Loucy (cell line): ENCODE measurements at regions not wholly inside any gene's neighbourhood (a gene's known extent, or its start where the extent isn't known, plus 50 kb on each side); places are given as distances from the start of the nearest gene placed in this dataset.

Experiments
- H2AFZ ChIP-seq: fragments of 200-600 bp; sonication (generic); 2 replicates; pipeline ENCODE4 v1.6.0; 2016; ENCODE audit warnings: antibody characterized with exemption, mild to moderate bottlenecking, low read length, moderate library complexity
- H3F3A ChIP-seq: fragments of 200-600 bp; 2 replicates; pipeline ENCODE4 v1.6.0; 2016; ENCODE audit warnings: antibody characterized with exemption, low read depth, mild to moderate bottlenecking
- H3K27me3 ChIP-seq: fragments of 200-600 bp; sonication (generic); 2 replicates; pipeline ENCODE4 v1.6.1; 2014; ENCODE audit warnings: low read length, mild to moderate bottlenecking; ENCODE audit not compliant: insufficient read depth, poor library complexity, severe bottlenecking
- H3K36me3 ChIP-seq: fragments of 200-600 bp; sonication (generic); 2 replicates; pipeline ENCODE4 v1.6.1; 2016; ENCODE audit warnings: low read length; ENCODE audit not compliant: insufficient read depth
- H3K4me1 ChIP-seq: fragments of 200-600 bp; sonication (generic); 2 replicates; pipeline ENCODE4 v1.5.1; 2014; ENCODE audit warnings: low read length, mild to moderate bottlenecking; ENCODE audit not compliant: insufficient read depth, poor library complexity, severe bottlenecking
- H3K4me2 ChIP-seq: fragments of 200-600 bp; sonication (generic); 2 replicates; pipeline ENCODE4 v1.6.0; 2014; ENCODE audit warnings: antibody characterized with exemption, low read length, low read depth, mild to moderate bottlenecking; ENCODE audit not compliant: poor library complexity, severe bottlenecking
- H3K4me3 ChIP-seq: fragments of 200-600 bp; sonication (generic); 2 replicates; pipeline ENCODE4 v1.5.1; 2014; ENCODE audit warnings: low read length, mild to moderate bottlenecking, mixed read lengths; ENCODE audit not compliant: poor library complexity, severe bottlenecking
- H3K79me2 ChIP-seq: fragments of 200-600 bp; sonication (generic); 2 replicates; pipeline ENCODE4 v1.6.1; 2014; ENCODE audit warnings: low read length; ENCODE audit not compliant: insufficient read depth
- H3K9ac ChIP-seq: fragments of 200-600 bp; sonication (generic); 2 replicates; pipeline ENCODE4 v1.6.0; 2014; ENCODE audit warnings: mild to moderate bottlenecking, low read depth, low read length, moderate library complexity; ENCODE audit not compliant: poor library complexity, severe bottlenecking
- H3K9me2 ChIP-seq: fragments of 200-600 bp; sonication (generic); replicated peaks from 2 replicates; pipeline ENCODE4 v1.6.1; 2016; ENCODE audit warnings: low read depth, low read length, mixed read lengths
- H3K9me3 ChIP-seq: fragments of 200-600 bp; sonication (generic); 2 replicates; pipeline ENCODE4 v1.6.1; 2014; ENCODE audit warnings: mild to moderate bottlenecking, antibody characterized with exemption, low read length, low read depth; ENCODE audit not compliant: insufficient read depth
- H4K20me1 ChIP-seq: fragments of 200-600 bp; sonication (generic); 2 replicates; pipeline ENCODE4 v1.6.0; 2014; ENCODE audit warnings: antibody characterized with exemption, low read length, mild to moderate bottlenecking; ENCODE audit not compliant: insufficient read depth, poor library complexity, severe bottlenecking
- EZH2phosphoT487 ChIP-seq: fragments of 200-600 bp; IDR thresholded peaks from 2 replicates; pipeline ENCODE4 v1.6.1; 2018; ENCODE audit warnings: antibody characterized with exemption, mild to moderate bottlenecking, moderate library complexity, borderline replicate concordance
- TF ChIP-seq, protein P1 (sequence below): fragments of 200-600 bp; sonication (generic); conservative IDR thresholded peaks from 2 replicates; pipeline ENCODE4 v1.5.1; 2014; ENCODE audit warnings: mild to moderate bottlenecking, antibody characterized with exemption, low read length

DNA sequence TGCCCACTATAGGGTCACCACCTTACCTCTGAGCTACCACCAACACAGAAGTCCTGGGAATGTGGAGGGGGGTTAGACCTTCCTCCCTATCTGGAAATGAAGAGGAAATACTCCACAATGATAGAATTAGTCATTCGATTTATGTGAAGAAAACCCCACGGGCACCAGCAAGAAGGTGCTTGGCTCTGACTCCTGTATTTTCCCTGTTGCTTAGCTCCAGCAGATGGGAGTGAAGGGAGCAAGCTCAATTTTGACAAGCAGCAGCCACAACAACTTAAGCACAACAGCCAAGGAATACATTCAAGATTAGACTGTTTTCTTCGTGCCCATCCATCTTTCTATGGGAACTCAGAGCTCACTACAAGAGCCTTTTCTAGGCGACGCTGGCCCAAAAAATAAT, 191.7 kb downstream of the SPTSSA start:
- H3K4me1 ChIP-seq: no peaks in the 10 kb centered on the region
- H3K9ac ChIP-seq: no peak overlapping the region
- TF ChIP-seq EZH2phosphoT487: no peak
- TF ChIP-seq, protein P1, sequence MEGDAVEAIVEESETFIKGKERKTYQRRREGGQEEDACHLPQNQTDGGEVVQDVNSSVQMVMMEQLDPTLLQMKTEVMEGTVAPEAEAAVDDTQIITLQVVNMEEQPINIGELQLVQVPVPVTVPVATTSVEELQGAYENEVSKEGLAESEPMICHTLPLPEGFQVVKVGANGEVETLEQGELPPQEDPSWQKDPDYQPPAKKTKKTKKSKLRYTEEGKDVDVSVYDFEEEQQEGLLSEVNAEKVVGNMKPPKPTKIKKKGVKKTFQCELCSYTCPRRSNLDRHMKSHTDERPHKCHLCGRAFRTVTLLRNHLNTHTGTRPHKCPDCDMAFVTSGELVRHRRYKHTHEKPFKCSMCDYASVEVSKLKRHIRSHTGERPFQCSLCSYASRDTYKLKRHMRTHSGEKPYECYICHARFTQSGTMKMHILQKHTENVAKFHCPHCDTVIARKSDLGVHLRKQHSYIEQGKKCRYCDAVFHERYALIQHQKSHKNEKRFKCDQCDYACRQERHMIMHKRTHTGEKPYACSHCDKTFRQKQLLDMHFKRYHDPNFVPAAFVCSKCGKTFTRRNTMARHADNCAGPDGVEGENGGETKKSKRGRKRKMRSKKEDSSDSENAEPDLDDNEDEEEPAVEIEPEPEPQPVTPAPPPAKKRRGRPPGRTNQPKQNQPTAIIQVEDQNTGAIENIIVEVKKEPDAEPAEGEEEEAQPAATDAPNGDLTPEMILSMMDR: no peak
- no peaks in the 10 kb centered on the region for H3K9me2 ChIP-seq
- H3K4me3 ChIP-seq: no peak overlapping the region
- no peaks in the 10 kb centered on the region for H4K20me1 ChIP-seq
- H3K9me3 ChIP-seq: 0 out of 2 replicates have a peak, but pooled peaks cover 2% of the 10 kb centered on the region
- H3F3A ChIP-seq: no peaks in the 10 kb centered on the region
- no peak overlapping the region for H3K4me2 ChIP-seq
- peaks cover 5% of the 10 kb centered on the region for H3K27me3 ChIP-seq
- H2AFZ ChIP-seq: no peak overlapping the region
- H3K36me3 ChIP-seq: no peaks in the 10 kb centered on the region
- H3K79me2 ChIP-seq: no peaks in the 10 kb centered on the region

GRCh38 chr14:34266344-34266743, 195.7 kb downstream of the SPTSSA start:
- Histone ChIP-seq H3K4me3 (no peak overlapping the region), H3K27me3 (peaks cover 5% of the 10 kb centered on the region), H3K36me3 (no peaks in the 10 kb centered on the region), H3F3A (no peaks in the 10 kb centered on the region), H3K79me2 (no peaks in the 10 kb centered on the region), H3K9me2 (no peaks in the 10 kb centered on the region), H3K4me1 (no peaks in the 10 kb centered on the region), H3K9ac (no peak overlapping the region), H3K4me2 (no peak overlapping the region), H4K20me1 (no peaks in the 10 kb centered on the region), H2AFZ (no peak overlapping the region), H3K9me3 (no peaks in the 10 kb centered on the region)
- TF ChIP-seq, protein P1: no peak
- no peak for TF ChIP-seq EZH2phosphoT487

DNA sequence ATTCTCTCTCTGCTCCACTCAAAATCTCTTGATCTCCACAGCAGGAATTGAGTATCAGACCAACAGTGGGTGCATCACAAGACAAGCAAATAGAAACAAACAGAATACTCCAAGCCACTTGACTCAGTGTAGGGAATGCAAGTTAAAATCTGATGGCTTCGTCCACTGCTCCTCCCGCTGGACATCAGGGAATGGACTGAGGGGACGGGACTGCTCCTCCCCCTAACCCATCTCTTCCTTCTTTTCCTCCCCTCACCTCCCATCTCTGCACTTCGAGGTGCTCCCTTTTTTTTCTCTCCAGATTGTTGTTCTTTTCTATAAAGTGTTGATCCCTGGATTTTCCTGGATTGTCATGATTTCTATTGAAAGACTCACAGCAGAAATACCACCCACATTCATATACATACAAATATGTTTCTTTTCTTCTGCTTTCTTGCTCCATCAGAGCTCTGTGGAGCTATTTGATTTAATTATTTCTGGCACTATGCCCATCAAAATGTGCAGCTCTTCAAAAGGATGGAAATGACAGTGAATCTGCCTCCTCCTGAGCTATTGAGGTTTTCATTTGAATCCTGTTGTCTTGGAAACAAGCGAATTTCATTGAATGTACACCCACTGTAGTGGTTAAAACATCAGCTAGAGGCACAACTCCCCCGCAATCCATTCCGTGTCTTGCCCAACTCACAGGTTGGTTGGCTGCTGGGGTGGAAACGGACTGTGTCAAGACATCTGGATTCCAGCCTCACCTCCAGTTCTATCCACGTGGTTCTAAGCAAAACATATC, 199.7 kb downstream of the SPTSSA start:
- no peaks in the 10 kb centered on the region for H4K20me1 ChIP-seq
- H3K9me2 ChIP-seq: no peaks in the 10 kb centered on the region
- no peaks in the 10 kb centered on the region for H3K9me3 ChIP-seq
- no peak overlapping the region for H3K4me2 ChIP-seq
- H3K79me2 ChIP-seq: no peaks in the 10 kb centered on the region
- no peak overlapping the region for H3K4me3 ChIP-seq
- no peak overlapping the region for H3K9ac ChIP-seq
- peaks cover 5% of the 10 kb centered on the region for H3K27me3 ChIP-seq
- H3K4me1 ChIP-seq: no peaks in the 10 kb centered on the region
- H2AFZ ChIP-seq: no peak overlapping the region
- no peaks in the 10 kb centered on the region for H3K36me3 ChIP-seq
- TF ChIP-seq EZH2phosphoT487: no peak
- TF ChIP-seq, protein P1: no peak
- no peaks in the 10 kb centered on the region for H3F3A ChIP-seq
